Spinal cord (tissue), 9 donors: ENCODE measurements at regions not wholly inside any gene's neighbourhood (a gene's known extent, or its start where the extent isn't known, plus 50 kb on each side); places are given as distances from the start of the nearest gene placed in this dataset.
"Not testable (repeated sequence)": the region's sequence is repeated elsewhere in the genome, so short reads cannot be mapped to it uniquely, and the experiment has no call there.

Experiments
- DNase-seq, 6 donors: peaks; one replicate each; pipeline versions ENCODE4 v3.0.0 to v3.0.0-alpha.2; 2013 to 2015; ENCODE audit warnings: low spot score in 6 of 6, low read depth in 4 of 6
- H3K27ac ChIP-seq: one replicate; pipeline ENCODE4 v1.5.1; 2013; ENCODE audit warnings: low read depth, low read length, control low read depth
- H3K27me3 ChIP-seq: one replicate; pipeline ENCODE4 v1.6.1; 2013; ENCODE audit warnings: low read length; ENCODE audit not compliant: control insufficient read depth, insufficient read depth
- H3K36me3 ChIP-seq: one replicate; pipeline ENCODE4 v1.6.1; 2013; ENCODE audit warnings: low read length; ENCODE audit not compliant: control insufficient read depth, insufficient read depth
- H3K4me1 ChIP-seq: one replicate; pipeline ENCODE4 v1.6.1; 2013; ENCODE audit warnings: low read length; ENCODE audit not compliant: control insufficient read depth, insufficient read depth
- H3K4me3 ChIP-seq: one replicate; pipeline ENCODE4 v1.5.1; 2013; ENCODE audit warnings: low read depth, low read length, control low read depth
- H3K9me3 ChIP-seq: one replicate; pipeline ENCODE4 v1.6.1; 2013; ENCODE audit warnings: low read length; ENCODE audit not compliant: control insufficient read depth, insufficient read depth
- WGBS: methylation state at CpG from one replicate; pipeline ENCODE4 v1.1.5; 2013; ENCODE audit warnings: missing lambda C conversion rate; ENCODE audit not compliant: insufficient coverage; 5-methylcytosine and 5-hydroxymethylcytosine counted together
- donor health status: healthy.

DNA sequence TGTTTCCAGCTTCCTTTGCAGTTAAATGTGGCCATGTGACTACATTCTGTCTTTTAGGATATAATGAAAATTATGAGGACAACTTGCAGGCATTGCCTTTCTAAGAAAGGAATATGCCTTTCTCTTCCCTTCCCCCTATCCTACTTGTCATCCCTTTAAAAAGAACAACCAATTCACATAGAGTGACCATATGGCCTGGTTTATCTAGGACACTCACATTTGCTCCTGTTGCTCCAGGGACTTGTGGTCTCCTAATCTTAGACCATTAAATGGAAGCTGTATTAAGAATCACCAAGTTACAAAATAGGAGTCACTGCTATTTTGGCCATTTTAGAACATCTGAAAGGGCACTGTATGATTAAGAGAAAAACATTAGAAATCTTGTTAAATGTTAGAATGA is 520.3 kb downstream of the DTWD2 start:
- no peaks in the 10 kb centered on the region for H3K4me1 ChIP-seq
- no peak overlapping the region for H3K27ac ChIP-seq
- no peaks in the 10 kb centered on the region for H3K27me3 ChIP-seq
- DNase-seq = no peak
- no peaks in the 10 kb centered on the region for H3K9me3 ChIP-seq
- no peaks in the 10 kb centered on the region for H3K36me3 ChIP-seq
- no peak overlapping the region for H3K4me3 ChIP-seq

DNA sequence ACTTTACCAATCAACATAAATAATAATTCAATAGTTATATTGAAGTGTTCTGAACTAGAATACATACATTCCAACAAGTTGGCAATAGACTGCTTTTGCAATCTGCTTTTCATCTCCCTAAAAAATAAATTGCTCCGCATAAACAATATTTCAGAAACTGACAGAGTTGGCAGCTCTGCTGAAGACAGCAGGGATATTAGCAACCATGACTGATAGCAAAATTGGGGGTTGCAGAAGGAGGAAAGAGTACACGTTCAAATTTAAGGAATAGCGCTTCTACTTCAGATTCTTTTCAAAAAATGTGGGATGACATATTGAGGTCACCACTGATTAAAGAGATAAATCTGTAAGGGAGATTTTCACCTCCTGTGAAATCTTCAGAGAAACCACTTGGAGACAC is 521.2 kb downstream of the DTWD2 start:
- no peaks in the 10 kb centered on the region for H3K27me3 ChIP-seq
- H3K4me3 ChIP-seq = no peak overlapping the region
- 82% methylated on average over 2 of the region's 3 CpGs for WGBS
- DNase-seq = peak in 1 of 6 donors; percentile 37
- no peaks in the 10 kb centered on the region for H3K9me3 ChIP-seq
- H3K27ac ChIP-seq = no peak overlapping the region
- no peaks in the 10 kb centered on the region for H3K4me1 ChIP-seq
- no peaks in the 10 kb centered on the region for H3K36me3 ChIP-seq

DNA sequence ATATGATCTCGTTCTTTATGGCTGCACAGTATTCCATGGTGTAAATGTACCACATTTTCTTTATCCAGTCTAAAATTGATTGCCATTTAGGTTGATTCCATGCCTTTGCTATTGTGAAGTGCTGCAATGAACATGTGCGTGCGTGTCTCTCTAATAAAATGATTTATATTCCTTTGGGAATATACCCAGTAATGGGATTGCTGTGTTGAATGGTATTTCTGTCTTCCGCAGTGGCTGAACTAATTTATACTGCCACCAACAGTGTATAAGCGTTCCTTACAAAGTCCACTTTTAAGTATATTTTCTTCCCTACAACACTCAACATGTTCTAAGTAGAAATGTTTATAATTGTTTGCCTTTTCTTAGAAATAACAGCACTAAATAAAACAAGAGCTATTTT is 521.9 kb downstream of the DTWD2 start:
- H3K27ac ChIP-seq = no peak overlapping the region
- H3K4me1 ChIP-seq = no peaks in the 10 kb centered on the region
- H3K9me3 ChIP-seq = no peaks in the 10 kb centered on the region
- H3K36me3 ChIP-seq = no peaks in the 10 kb centered on the region
- no peak for DNase-seq
- WGBS = no CpG with 5 or more reads among the region's 5 CpGs
- H3K4me3 ChIP-seq = no peak overlapping the region
- no peaks in the 10 kb centered on the region for H3K27me3 ChIP-seq

- not testable (repeated sequence) for H3K27me3 ChIP-seq, H3K27ac ChIP-seq, H3K4me3 ChIP-seq, H3K9me3 ChIP-seq, DNase-seq, H3K36me3 ChIP-seq, H3K4me1 ChIP-seq
- no CpG with 5 or more reads among the region's 2 CpGs for WGBS
These were observed 526.1 kb downstream of the DTWD2 start for GRCh38 chr5:118462276-118462675.

- Histone ChIP-seq H3K27ac (peak overlapping the region; percentile 37), H3K27me3 (no peaks in the 10 kb centered on the region), H3K4me3 (no peak overlapping the region), H3K4me1 (no peaks in the 10 kb centered on the region), H3K9me3 (no peaks in the 10 kb centered on the region), H3K36me3 (no peaks in the 10 kb centered on the region)
- WGBS = 20% methylated on average over 3 of the region's 3 CpGs
- DNase-seq = peak; percentile 41 to 83 (median 60)
These were observed 526.9 kb downstream of the DTWD2 start for GRCh38 chr5:118461436-118461835.

DNA sequence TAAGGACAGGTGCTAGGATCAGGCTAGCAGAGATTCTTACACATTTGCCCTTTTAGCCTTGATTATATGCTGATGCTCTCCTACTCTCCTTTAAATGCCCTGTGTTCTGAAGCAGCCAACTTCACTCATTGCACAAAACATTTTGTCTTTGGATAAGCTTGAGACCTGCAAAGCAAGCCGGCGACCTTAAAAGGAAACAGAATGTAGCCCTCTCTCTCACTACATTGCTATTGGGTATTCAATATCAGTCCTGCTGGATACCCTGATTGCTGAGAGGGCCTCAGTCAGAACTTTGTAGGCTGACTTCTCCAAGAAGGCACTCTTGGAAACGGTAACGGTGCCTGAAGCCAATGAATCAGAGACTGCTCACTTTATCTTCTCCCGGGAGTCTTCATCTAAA is 528.9 kb downstream of the DTWD2 start:
- 84% methylated on average over 2 of the region's 5 CpGs for WGBS
- Histone ChIP-seq H3K36me3 (no peaks in the 10 kb centered on the region), H3K4me3 (no peak overlapping the region), H3K27me3 (no peaks in the 10 kb centered on the region), H3K27ac (no peak overlapping the region), H3K4me1 (no peaks in the 10 kb centered on the region), H3K9me3 (no peaks in the 10 kb centered on the region)
- no peak for DNase-seq

GRCh38 chr5:118456085-118456484 is 532.3 kb downstream of the DTWD2 start:
- no peak overlapping the region for H3K27ac ChIP-seq
- WGBS = no CpG with 5 or more reads among the region's 1 CpG
- H3K4me1 ChIP-seq = no peaks in the 10 kb centered on the region
- H3K9me3 ChIP-seq = no peaks in the 10 kb centered on the region
- H3K36me3 ChIP-seq = no peaks in the 10 kb centered on the region
- H3K27me3 ChIP-seq = no peaks in the 10 kb centered on the region
- no peak overlapping the region for H3K4me3 ChIP-seq
- DNase-seq = no peak

- no peak overlapping the region for H3K27ac ChIP-seq
- H3K9me3 ChIP-seq = no peaks in the 10 kb centered on the region
- no peaks in the 10 kb centered on the region for H3K27me3 ChIP-seq
- no peaks in the 10 kb centered on the region for H3K4me1 ChIP-seq
- H3K4me3 ChIP-seq = no peak overlapping the region
- no peaks in the 10 kb centered on the region for H3K36me3 ChIP-seq
- WGBS = no CpG with 5 or more reads among the region's 3 CpGs
- no peak for DNase-seq
These were observed 536.6 kb downstream of the DTWD2 start for GRCh38 chr5:118451697-118452247.

GRCh38 chr5:118450554-118451332 is 537.6 kb downstream of the DTWD2 start:
- Histone ChIP-seq H3K4me1 (no peaks in the 10 kb centered on the region), H3K27ac (no peak overlapping the region), H3K36me3 (no peaks in the 10 kb centered on the region), H3K27me3 (no peaks in the 10 kb centered on the region), H3K9me3 (no peaks in the 10 kb centered on the region), H3K4me3 (no peak overlapping the region)
- no CpG with 5 or more reads among the region's 7 CpGs for WGBS
- DNase-seq = peak in 2 of 6 donors; percentile 57 to 69

DNA sequence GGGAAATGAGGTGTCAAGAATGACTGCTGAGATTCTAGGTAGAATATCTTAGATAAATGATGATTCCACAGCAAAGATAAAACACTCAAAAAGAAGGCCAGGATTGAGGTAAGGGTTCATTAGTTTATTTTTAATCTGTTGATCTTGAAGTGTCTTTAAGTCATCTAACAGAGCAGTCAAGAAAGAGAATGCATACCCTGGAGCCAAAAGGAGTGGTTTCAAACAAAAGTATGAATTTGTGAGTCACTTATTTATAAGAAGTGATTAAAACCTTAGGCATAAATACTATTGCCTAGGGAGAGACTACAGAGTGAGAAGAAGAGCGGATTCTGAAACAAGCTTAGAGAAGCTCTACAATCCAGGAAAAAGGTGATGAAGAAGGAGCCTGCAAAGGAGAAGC is 541.0 kb downstream of the DTWD2 start:
- H3K36me3 ChIP-seq = no peaks in the 10 kb centered on the region
- 100% methylated on average over 1 of the region's 1 CpG for WGBS
- H3K9me3 ChIP-seq = no peaks in the 10 kb centered on the region
- no peak overlapping the region for H3K27ac ChIP-seq
- H3K4me1 ChIP-seq = peaks cover 2% of the 10 kb centered on the region
- DNase-seq = no peak
- no peak overlapping the region for H3K4me3 ChIP-seq
- no peaks in the 10 kb centered on the region for H3K27me3 ChIP-seq
